ENCODE measurements at regions not wholly inside any gene's neighbourhood (a gene's known extent, or its start where the extent isn't known, plus 50 kb on each side); places are given as distances from the start of the nearest gene placed in this dataset.
"Not testable (repeated sequence)": the region's sequence is repeated elsewhere in the genome, so short reads cannot be mapped to it uniquely, and the experiment has no call there.

DNA sequence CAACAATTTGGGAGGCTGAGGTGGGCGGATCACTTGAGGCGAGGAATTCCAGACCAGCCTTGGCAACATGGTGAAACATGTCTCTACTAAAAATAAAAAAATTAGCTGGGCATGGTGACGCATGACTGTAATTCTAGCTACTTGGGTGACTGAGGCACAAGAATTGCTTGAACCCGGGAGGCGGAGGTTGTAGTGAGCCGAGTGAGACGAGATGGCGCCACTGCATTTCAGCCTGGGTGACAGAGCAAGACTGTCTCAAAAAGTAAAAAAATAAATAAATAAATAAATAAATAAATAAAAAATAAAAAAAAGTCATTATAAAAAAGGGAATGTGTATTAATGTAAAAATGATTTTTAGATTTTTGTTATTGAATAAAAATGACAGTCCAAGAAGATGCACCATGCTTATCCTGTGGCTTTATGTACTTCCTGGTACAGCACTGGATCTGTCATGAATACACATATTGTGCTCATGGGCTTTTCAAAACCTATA, 658.8 kb upstream of the LRRN3 start:
- Histone ChIP-seq H3K36me3 (no peaks in the 10 kb centered on the region), H3K27me3 (no peaks in the 10 kb centered on the region), H3K9me3 (no peaks in the 10 kb centered on the region), H3K4me3 (no peak overlapping the region), H3K4me1 (no peaks in the 10 kb centered on the region), H3K27ac (no peak overlapping the region)
- WGBS, 2 donors, result 92 to 94% methylated on average over 8 of the region's 8 CpGs
- no peak for DNase-seq (ENCODE audit: low spot score in 2 of 2)
- no peak for TF ChIP-seq EP300 (IDR thresholded peaks at IDR 0.05)
- TF ChIP-seq, protein P1, sequence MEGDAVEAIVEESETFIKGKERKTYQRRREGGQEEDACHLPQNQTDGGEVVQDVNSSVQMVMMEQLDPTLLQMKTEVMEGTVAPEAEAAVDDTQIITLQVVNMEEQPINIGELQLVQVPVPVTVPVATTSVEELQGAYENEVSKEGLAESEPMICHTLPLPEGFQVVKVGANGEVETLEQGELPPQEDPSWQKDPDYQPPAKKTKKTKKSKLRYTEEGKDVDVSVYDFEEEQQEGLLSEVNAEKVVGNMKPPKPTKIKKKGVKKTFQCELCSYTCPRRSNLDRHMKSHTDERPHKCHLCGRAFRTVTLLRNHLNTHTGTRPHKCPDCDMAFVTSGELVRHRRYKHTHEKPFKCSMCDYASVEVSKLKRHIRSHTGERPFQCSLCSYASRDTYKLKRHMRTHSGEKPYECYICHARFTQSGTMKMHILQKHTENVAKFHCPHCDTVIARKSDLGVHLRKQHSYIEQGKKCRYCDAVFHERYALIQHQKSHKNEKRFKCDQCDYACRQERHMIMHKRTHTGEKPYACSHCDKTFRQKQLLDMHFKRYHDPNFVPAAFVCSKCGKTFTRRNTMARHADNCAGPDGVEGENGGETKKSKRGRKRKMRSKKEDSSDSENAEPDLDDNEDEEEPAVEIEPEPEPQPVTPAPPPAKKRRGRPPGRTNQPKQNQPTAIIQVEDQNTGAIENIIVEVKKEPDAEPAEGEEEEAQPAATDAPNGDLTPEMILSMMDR (IDR thresholded peaks at IDR 0.05), result no peak
- no peak for TF ChIP-seq POLR2A (IDR thresholded peaks at IDR 0.05)

DNA sequence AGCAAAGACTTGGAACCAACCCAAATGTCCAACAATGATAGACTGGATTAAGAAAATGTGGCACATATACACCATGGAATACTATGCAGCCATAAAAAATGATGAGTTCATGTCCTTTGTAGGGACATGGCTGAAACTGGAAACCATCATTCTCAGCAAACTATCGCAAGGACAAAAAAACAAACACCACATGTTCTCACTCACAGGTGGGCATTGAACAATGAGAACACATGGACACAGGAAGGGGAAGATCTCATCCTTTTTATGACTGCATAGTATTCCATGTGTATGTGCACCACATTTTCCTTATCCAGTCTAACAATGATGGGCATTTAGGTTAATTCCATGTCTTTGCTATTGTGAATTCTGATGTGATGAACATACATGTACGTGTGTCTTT, 652.0 kb upstream of the LRRN3 start:
- H3K4me1 ChIP-seq; H3K36me3 ChIP-seq; H3K4me3 ChIP-seq; H3K27ac ChIP-seq; H3K27me3 ChIP-seq; H3K9me3 ChIP-seq; DNase-seq (ENCODE audit: low spot score in 2 of 2): not testable (repeated sequence)
- WGBS, 2 donors, result 95 to 100% methylated on average over 2 of the region's 2 CpGs

DNA sequence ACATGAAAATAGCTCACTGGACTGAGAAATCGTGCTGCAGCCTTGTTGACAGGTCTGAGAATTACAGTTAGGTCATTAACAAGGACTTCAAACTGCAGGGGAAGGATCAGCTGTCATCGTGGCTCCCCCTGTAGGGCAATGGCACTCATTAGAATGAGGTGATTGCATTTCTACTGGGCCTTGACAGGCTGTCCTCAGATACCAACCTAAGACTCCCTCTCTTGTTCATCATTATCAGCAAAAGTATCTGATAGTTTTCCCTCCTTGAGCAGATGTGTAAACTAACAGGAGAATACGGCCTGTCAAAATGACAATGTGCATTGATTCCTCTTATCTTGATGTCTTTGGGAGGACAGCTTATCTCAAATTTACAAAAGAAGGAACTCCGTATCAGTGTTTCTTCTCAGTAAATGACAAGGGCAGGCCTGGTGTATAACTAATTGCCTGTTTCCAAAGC, 648.5 kb upstream of the LRRN3 start:
- H3K36me3 ChIP-seq, result no peaks in the 10 kb centered on the region
- H3K27ac ChIP-seq, result no peak overlapping the region
- H3K4me3 ChIP-seq, result no peak overlapping the region
- WGBS, 2 donors, result 50 to 51% methylated on average over 4 of the region's 4 CpGs
- TF ChIP-seq, protein P1 (IDR thresholded peaks at IDR 0.05), result no peak
- TF ChIP-seq EP300 (IDR thresholded peaks at IDR 0.05), result no peak
- no peak for TF ChIP-seq POLR2A (IDR thresholded peaks at IDR 0.05)
- H3K27me3 ChIP-seq, result no peaks in the 10 kb centered on the region
- H3K4me1 ChIP-seq, result no peaks in the 10 kb centered on the region
- no peaks in the 10 kb centered on the region for H3K9me3 ChIP-seq
- no peak for DNase-seq (ENCODE audit: low spot score in 2 of 2)

DNA sequence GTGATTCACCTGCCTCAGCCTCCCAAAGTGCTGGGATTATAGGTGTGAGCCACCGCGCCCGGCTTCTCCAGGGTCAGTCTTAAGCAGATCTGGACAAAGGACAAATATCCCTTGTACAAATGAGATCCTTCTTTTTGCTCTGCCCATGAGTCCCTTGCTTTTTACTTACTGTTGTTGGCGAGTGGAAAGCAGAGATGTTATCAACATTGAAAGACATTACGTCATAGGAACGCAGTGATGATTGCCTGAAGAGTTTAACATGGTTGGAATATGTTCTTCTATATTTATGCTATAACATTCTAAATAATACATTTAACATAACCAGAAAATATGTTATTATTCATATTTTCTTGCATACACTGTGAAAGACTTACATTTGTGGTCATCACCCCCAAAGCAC, 644.3 kb upstream of the LRRN3 start:
- no peaks in the 10 kb centered on the region for H3K27me3 ChIP-seq

DNA sequence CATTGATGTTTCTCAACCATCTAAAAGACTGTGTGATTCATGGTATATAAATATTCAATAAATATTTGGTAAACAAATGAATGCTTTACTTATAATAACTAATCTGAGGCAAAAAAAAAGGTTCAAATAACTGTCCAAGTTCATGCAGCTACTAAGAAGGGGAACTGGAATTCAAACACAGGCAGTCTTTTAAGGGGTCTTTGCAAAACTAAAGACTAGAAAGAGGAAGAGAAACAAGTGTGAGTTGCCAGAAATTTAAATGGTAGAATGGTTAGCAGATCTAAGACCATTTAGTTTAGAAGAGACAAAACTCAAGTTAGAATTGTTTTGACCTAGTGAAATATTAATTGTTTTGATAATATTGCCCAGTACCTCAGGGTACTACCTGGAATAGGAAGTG, 642.0 kb upstream of the LRRN3 start:
- Histone ChIP-seq H3K36me3 (no peaks in the 10 kb centered on the region), H3K4me3 (no peak overlapping the region), H3K4me1 (no peaks in the 10 kb centered on the region), H3K9me3 (no peaks in the 10 kb centered on the region), H3K27me3 (no peaks in the 10 kb centered on the region), H3K27ac (no peak overlapping the region)
- DNase-seq (ENCODE audit: low spot score in 2 of 2), result no peak
- no peak for TF ChIP-seq EP300 (IDR thresholded peaks at IDR 0.05)
- TF ChIP-seq, protein P1 (IDR thresholded peaks at IDR 0.05), result no peak
- no peak for TF ChIP-seq POLR2A (IDR thresholded peaks at IDR 0.05)

More for the DNA sequence above, 644.3 kb upstream of the LRRN3 start:
- Histone ChIP-seq H3K4me1 (no peaks in the 10 kb centered on the region), H3K9me3 (no peaks in the 10 kb centered on the region), H3K4me3 (no peak overlapping the region), H3K27ac (no peak overlapping the region), H3K36me3 (no peaks in the 10 kb centered on the region)
- WGBS, 2 donors, result 94 to 97% methylated on average over 6 of the region's 6 CpGs
- TF ChIP-seq POLR2A (IDR thresholded peaks at IDR 0.05) (no peak), EP300 (IDR thresholded peaks at IDR 0.05) (no peak)
- TF ChIP-seq, protein P1 (IDR thresholded peaks at IDR 0.05), result no peak
- no peak for DNase-seq (ENCODE audit: low spot score in 2 of 2)

DNA sequence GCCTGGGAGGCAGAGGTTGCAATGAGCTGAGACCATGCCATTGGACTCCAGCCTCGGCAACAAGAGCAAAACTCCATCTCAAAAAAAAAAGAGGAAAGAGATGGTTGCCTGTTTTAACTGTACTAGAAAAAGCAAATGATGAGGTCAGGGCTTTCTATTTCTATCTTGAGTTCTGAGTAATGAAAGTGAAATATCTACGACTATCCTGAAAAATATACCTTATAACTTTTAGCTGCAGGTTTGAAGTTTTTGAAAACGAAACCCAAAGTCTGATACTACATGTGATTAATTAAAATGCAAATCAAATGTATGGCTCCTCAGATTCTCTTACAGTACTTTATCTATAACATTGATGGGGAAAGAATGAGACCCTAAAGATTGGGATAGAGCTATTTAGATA, 636.2 kb upstream of the LRRN3 start:
- TF ChIP-seq POLR2A (IDR thresholded peaks at IDR 0.05), result no peak
- no peak for TF ChIP-seq EP300 (IDR thresholded peaks at IDR 0.05)
- TF ChIP-seq, protein P1 (IDR thresholded peaks at IDR 0.05), result no peak

More for the DNA sequence above, 636.2 kb upstream of the LRRN3 start:
- H3K9me3 ChIP-seq, result peaks cover 0 to 2% (median 0%) of the 10 kb centered on the region in 4 donors
- H3K36me3 ChIP-seq, result no peaks in the 10 kb centered on the region
- WGBS, 2 donors, result 80 to 81% methylated on average over 3 of the region's 3 CpGs
- H3K4me3 ChIP-seq, result no peak overlapping the region
- H3K27ac ChIP-seq, result no peak overlapping the region
- no peaks in the 10 kb centered on the region for H3K27me3 ChIP-seq
- no peak for DNase-seq (ENCODE audit: low spot score in 2 of 2)
- no peaks in the 10 kb centered on the region for H3K4me1 ChIP-seq
